ENCODE measurements at regions not wholly inside any gene's neighbourhood (a gene's known extent, or its start where the extent isn't known, plus 50 kb on each side); places are given as distances from the start of the nearest gene placed in this dataset.

DNA sequence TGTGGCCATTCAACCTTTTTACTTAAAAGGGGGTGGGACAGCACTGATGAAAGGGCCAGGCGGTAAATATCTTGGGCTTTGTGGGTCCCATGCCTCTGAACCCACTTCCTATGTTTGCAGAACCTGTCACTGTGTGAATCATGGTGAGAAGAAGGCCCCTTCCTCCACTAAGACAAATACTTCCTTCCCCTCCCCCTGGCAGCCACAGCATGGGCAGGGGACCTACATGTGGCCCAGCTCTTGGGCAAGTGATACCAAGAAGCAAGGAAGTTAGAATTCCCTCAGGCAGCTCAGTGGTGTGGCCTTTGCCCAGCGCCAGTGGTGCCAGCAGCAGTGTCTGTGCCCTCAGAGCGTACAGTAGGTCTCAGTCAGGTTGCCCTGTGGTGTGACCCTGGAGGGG lies 168.6 kb downstream of the TRIM33 start:
- DNase-seq (ENCODE audit: low read depth): peak; percentile 63

DNA sequence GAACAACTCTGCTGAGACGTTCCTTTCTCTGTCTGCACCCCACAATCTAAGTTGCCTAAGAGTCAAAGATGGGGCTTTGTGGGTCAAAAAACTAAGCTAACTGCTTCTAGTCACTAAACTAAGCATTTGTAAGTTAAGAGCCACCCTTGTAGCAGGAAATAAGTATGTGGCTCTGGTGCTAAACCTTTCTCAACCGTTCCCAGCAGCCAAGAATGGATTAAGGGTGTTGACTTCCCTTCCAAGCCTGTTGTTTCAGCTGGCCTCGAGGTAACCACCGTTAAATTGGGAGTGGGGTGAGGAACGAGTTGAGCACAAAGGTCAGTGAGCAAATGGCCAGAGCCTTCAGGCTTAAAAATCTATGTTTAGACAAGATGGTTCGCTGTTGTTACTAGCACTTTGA lies 169.1 kb downstream of the TRIM33 start:
- DNase-seq (ENCODE audit: low read depth): no peak

GRCh38 chr1:114341299-114341698 lies 169.7 kb downstream of the TRIM33 start:
- no peak for DNase-seq (ENCODE audit: low read depth)

GRCh38 chr1:114340892-114341291 lies 170.1 kb downstream of the TRIM33 start:
- DNase-seq (ENCODE audit: low read depth): no peak

DNA sequence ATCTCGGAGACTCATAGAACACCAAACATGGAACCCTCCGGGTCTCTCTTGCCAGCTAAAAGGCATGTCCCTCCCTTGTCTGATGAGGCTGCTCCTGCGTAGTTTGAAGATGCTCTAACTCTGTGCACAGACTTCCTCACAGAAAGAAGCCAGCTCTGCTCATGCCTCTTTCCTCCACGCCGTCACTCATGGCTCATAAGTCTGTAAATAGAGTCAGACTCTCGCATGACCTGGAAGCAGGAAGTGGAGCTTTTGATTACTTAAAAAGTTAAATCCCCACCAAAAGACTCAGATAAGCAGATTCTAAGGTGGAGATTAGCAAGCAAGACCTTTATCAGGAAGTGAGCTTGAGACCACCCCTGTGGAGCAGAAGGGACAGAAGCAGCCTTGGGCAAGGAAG lies 171.6 kb downstream of the TRIM33 start:
- DNase-seq (ENCODE audit: low read depth): no peak

- no peak for DNase-seq (ENCODE audit: low read depth)
Measured at GRCh38 chr1:114338191-114338890, 172.7 kb downstream of the TRIM33 start.

DNA sequence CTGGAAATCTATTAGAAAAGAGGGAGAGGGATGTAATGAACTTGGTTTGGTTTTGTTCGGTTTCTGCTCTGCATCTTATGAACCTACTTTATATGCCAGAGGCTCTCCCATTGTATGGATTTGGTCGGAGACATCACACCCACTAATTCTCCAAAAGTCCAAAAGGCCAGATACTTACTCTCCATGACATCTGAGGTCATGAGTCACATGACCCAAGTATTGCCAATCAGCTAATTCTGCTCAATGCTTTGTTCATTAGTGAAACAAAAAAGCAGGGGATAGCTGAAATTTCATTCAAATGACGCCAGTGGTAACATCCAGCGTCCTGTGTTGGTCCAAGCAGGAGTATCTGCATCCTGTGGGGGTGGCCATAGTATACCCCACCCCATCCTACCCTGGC lies 173.6 kb downstream of the TRIM33 start:
- DNase-seq (ENCODE audit: low read depth): no peak

DNA sequence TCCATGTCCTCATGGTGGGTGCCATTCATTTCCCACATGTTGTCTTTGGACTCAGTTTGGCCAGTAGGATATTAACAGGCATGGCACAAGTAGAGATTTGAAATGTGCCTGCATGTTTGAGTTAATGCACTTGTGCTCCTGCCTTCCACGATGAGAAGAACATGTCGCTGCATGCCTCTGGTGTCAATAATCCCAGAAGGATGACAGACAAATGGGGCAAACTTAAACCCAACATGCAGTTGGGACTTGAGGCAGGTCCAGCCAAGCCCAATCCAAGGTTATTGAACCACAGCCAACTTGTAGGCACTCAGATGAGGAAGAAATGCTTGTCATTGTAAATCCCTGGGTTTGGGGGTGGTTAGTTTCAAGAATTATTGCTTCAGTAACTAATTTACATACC lies 174.6 kb downstream of the TRIM33 start:
- DNase-seq (ENCODE audit: low read depth): no peak

- DNase-seq (ENCODE audit: low read depth): no peak
Measured at GRCh38 chr1:114335273-114335672, 175.7 kb downstream of the TRIM33 start.

GRCh38 chr1:114334297-114334696 lies 176.7 kb downstream of the TRIM33 start:
- no peak for DNase-seq (ENCODE audit: low read depth)

GRCh38 chr1:114333690-114334089 lies 177.3 kb downstream of the TRIM33 start:
- DNase-seq (ENCODE audit: low read depth): no peak

GRCh38 chr1:114331936-114332335 lies 178.3 kb upstream of the SYT6 start:
- no peak for DNase-seq (ENCODE audit: low read depth)

GRCh38 chr1:114330451-114330983 lies 176.8 kb upstream of the SYT6 start:
- DNase-seq (ENCODE audit: low read depth): no peak

DNA sequence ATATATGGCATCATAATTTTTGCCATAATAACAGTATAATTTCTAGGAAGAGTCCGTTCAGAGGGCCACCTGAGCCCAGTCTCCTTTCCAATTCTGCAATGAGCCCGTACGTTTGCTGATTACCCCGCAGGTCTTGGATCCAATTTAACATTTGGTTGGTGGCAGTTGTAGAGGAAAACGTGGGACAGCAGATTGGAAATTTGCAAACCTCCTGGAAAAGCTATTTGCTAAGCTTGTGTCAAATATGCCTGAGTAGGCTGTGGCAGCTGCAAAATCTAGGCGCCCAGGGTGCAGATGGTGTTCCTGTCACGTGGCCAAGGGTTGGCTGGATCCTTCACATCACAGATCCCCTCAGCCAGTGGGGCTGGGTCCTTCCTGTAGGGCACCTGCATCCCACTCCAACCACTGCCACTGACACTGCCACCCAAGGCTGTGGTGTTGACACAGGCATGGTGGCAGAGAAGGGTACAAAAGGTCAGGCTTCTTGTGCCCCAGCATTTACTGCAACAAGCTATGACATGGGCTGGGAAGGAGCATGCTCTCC lies 174.8 kb upstream of the SYT6 start:
- no peak for DNase-seq (ENCODE audit: low read depth)

DNA sequence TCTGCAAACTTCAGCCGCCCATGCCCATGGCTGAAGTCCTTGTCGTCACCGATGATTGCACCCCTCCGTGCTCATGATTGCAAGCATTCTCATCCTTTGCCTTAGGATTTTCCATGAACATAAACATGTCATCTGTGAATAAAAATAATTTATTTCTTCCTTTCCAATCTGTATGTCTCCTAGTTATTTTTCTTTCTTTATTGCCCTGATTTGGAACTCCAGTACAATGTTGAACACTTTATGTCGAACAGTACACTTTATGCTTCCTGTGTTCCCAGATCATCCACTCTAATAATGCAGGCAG lies 170.9 kb upstream of the SYT6 start:
- no peak for DNase-seq (ENCODE audit: low read depth)

- no peak for DNase-seq (ENCODE audit: low read depth)
Measured at GRCh38 chr1:114323959-114324661, 170.4 kb upstream of the SYT6 start.

DNA sequence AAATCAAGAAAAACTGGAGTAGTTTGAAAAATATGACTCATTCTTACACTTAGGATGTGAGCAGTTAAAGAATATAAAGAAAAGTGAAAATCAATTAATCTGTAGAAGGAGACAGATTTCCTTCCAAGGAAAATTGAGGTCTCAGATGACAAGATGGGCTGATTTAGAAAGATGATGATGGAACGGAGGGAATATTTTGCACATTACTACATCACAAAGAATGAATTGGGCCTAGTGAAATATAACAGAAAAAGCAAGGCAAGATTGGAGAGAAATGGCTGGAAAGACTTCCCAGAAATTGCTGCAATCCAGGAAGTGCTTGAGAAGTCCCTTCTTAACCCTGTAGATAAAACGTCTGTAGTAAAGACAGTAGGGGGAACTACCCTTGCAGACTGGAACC lies 169.1 kb upstream of the SYT6 start:
- DNase-seq (ENCODE audit: low read depth): no peak

GRCh38 chr1:114322207-114322606 lies 168.5 kb upstream of the SYT6 start:
- no peak for DNase-seq (ENCODE audit: low read depth)

DNA sequence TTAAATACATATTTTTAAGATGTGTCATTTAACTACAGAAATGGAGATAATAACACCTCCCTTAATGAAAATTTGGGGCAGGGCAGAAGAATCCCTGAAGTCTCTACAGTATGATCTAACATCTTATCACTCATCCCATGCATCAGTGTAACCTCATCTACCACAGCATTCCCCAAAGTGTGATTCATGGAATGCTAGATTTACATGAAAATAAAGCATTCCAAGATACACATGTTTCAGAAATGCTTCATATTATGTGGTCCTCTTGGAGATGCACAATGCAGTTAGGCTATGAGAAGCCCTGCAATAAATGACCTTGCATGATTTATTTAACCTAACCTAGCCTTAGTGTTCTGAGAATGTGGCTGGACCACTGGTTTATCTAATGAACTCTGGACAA lies 166.9 kb upstream of the SYT6 start:
- no peak for DNase-seq (ENCODE audit: low read depth)

- DNase-seq (ENCODE audit: low read depth): no peak
Measured at GRCh38 chr1:114319418-114319817, 165.7 kb upstream of the SYT6 start.

- DNase-seq (ENCODE audit: low read depth): no peak
Measured at GRCh38 chr1:114318961-114319360, 165.3 kb upstream of the SYT6 start.

GRCh38 chr1:114316204-114316603 lies 162.5 kb upstream of the SYT6 start:
- DNase-seq (ENCODE audit: low read depth): no peak

DNA sequence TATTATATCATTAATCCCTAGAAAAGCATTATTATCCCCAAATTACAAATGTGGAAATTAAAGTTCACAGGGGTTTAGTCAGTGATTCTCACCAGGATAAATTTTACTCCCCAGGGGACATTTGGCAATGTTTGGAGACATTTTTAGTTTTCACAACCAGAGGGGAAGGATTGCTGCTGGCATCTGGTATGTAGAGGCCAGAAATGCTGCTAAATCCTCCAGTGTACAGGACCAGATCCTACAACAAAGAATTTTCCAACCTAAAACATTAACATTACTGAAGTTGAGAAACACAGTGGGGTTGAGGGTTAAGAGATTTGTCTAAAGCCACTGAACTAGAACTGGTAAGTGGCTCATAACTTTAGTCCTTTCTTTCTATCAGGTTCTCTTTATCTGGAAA lies 162.0 kb upstream of the SYT6 start:
- no peak for DNase-seq (ENCODE audit: low read depth)

DNA sequence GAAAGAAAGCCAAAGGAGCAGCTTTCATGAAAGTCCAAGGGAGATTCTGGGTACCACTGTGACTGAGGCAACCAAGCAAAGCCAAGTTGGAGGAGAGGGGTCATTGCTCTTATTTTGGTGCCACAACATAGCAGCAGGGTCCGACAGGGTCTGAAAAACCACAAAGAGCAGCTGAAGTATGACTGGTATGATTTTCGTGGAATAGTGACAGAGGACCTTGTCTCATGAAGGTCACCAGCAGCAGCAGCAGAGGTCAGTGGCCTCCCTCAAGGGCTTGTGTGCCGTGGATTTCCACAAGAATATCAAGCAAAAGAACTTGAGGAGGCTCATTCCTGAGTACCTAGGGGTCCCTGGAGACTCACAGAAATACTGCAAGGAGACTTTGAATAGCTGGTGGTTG lies 160.9 kb upstream of the SYT6 start:
- no peak for DNase-seq (ENCODE audit: low read depth)

All from CMK (cell line).